Lower leg skin (tissue), 4 donors: ENCODE measurements at regions not wholly inside any gene's neighbourhood (a gene's known extent, or its start where the extent isn't known, plus 50 kb on each side); places are given as distances from the start of the nearest gene placed in this dataset.

Experiments
- DNase-seq, 2 donors: peaks; one replicate each; pipeline ENCODE4 v3.0.0-alpha.2; 2019; ENCODE audit warnings: low spot score in 2 of 2
- H3K4me3 ChIP-seq: fragments of 200-600 bp; sonication (generic); 2 replicates; pipeline ENCODE4 v1.5.1; 2017; ENCODE audit warnings: mild to moderate bottlenecking, low read depth; ENCODE audit not compliant: poor library complexity, severe bottlenecking
- POLR2A ChIP-seq, 2 donors: fragments of 450-650 bp; IDR thresholded peaks; one replicate each; pipeline ENCODE4 v1.6.1; 2016 to 2017; ENCODE audit warnings: antibody characterized with exemption in 2 of 2, mild to moderate bottlenecking in 1 of 2, moderate library complexity in 1 of 2
- WGBS, 2 donors: methylation state at CpG; one replicate each; pipeline ENCODE4 v1.1.5; 2018; 5-methylcytosine and 5-hydroxymethylcytosine counted together
- intact Hi-C: fragments of 100-400 bp; cut with DNase I; formaldehyde crosslinking; loops from one replicate; pipeline ENCODE4 v1.15.0; 2023; ENCODE audit warnings: low total_unique reads
- TF ChIP-seq, protein P1 (sequence below), 3 donors: fragments of 450-650 bp; IDR thresholded peaks; one replicate each; pipeline ENCODE4 v1.5.1; 2016; ENCODE audit warnings: antibody characterized with exemption in 3 of 3, mild to moderate bottlenecking in 3 of 3, moderate library complexity in 2 of 3

- intact Hi-C loops, result no loop called here
- H3K4me3 ChIP-seq, result no peak overlapping the region
- DNase-seq, result no peak
- no peak for TF ChIP-seq POLR2A (IDR thresholded peaks at IDR 0.05)
- TF ChIP-seq, protein P1, sequence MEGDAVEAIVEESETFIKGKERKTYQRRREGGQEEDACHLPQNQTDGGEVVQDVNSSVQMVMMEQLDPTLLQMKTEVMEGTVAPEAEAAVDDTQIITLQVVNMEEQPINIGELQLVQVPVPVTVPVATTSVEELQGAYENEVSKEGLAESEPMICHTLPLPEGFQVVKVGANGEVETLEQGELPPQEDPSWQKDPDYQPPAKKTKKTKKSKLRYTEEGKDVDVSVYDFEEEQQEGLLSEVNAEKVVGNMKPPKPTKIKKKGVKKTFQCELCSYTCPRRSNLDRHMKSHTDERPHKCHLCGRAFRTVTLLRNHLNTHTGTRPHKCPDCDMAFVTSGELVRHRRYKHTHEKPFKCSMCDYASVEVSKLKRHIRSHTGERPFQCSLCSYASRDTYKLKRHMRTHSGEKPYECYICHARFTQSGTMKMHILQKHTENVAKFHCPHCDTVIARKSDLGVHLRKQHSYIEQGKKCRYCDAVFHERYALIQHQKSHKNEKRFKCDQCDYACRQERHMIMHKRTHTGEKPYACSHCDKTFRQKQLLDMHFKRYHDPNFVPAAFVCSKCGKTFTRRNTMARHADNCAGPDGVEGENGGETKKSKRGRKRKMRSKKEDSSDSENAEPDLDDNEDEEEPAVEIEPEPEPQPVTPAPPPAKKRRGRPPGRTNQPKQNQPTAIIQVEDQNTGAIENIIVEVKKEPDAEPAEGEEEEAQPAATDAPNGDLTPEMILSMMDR (IDR thresholded peaks at IDR 0.05), result no peak
- 59 to 64% methylated on average over 3 of the region's 3 CpGs for WGBS, 2 donors
Observed at GRCh38 chr6:144710207-144710606, 425.1 kb downstream of the UTRN start.

- 69 to 72% methylated on average over 2 of the region's 2 CpGs for WGBS, 2 donors
Observed at GRCh38 chr6:144711661-144712060, 426.5 kb downstream of the UTRN start.

GRCh38 chr6:144712541-144712940, 427.4 kb downstream of the UTRN start:
- no peak for TF ChIP-seq POLR2A (IDR thresholded peaks at IDR 0.05)
- TF ChIP-seq, protein P1 (IDR thresholded peaks at IDR 0.05), result no peak
- no peak overlapping the region for H3K4me3 ChIP-seq
- intact Hi-C loops, result no loop called here
- no peak for DNase-seq
- 29 to 44% methylated on average over 1 of the region's 1 CpG for WGBS, 2 donors

More at GRCh38 chr6:144711661-144712060, 426.5 kb downstream of the UTRN start:
- no peak for TF ChIP-seq POLR2A (IDR thresholded peaks at IDR 0.05)
- TF ChIP-seq, protein P1 (IDR thresholded peaks at IDR 0.05), result no peak
- no peak overlapping the region for H3K4me3 ChIP-seq
- no peak for DNase-seq
- intact Hi-C loops, result no loop called here

- TF ChIP-seq, protein P1 (IDR thresholded peaks at IDR 0.05), result no peak
- no peak for TF ChIP-seq POLR2A (IDR thresholded peaks at IDR 0.05)
- DNase-seq, result no peak
- WGBS, 2 donors, result 82 to 94% methylated on average over 2 of the region's 2 CpGs
- intact Hi-C loops, result no loop called here
- H3K4me3 ChIP-seq, result no peak overlapping the region
Observed at GRCh38 chr6:144714021-144714712, 429.0 kb downstream of the UTRN start.

- no peak for TF ChIP-seq POLR2A (IDR thresholded peaks at IDR 0.05)
- TF ChIP-seq, protein P1 (IDR thresholded peaks at IDR 0.05), result no peak
- no peak for DNase-seq
- 94 to 98% methylated on average over 2 of the region's 2 CpGs for WGBS, 2 donors
- intact Hi-C loops, result no loop called here
- H3K4me3 ChIP-seq, result no peak overlapping the region
Observed at GRCh38 chr6:144715344-144715743, 430.2 kb downstream of the UTRN start.

DNA sequence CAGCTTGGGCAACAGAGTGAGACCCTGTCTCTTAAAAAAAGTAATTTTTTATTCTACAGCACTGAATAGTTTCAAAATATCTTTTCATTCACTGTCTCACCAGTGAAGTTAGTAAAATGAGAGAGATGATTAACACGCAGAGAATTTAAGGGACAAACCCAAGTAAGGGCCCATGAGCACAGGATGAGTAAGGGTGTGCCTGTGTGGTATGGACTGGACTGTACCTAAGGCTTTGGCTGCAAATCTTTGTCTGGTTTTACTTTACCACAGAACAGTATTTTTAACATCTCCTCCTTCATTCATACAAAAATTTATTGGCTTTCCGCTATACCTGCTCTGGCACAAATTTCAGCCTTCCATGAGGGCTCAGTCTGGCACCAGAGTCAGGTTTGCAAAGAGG, 433.3 kb downstream of the UTRN start:
- no peak for DNase-seq
- TF ChIP-seq POLR2A (IDR thresholded peaks at IDR 0.05), result no peak
- TF ChIP-seq, protein P1 (IDR thresholded peaks at IDR 0.05), result no peak
- 89 to 94% methylated on average over 2 of the region's 2 CpGs for WGBS, 2 donors
- intact Hi-C loops, result no loop called here
- no peak overlapping the region for H3K4me3 ChIP-seq
